Bronchial epithelial cell (primary cell): ENCODE measurements at regions not wholly inside any gene's neighbourhood (a gene's known extent, or its start where the extent isn't known, plus 50 kb on each side); places are given as distances from the start of the nearest gene placed in this dataset.

ENCODE experiments used
- DNase-seq: peaks from one replicate; pipeline ENCODE4 v3.0.0-alpha.2; 2010; ENCODE audit warnings: low read depth
- FAIRE-seq: peaks from 2 replicates; lab custom pipeline; 2011; peaks lifted over from hg19 to GRCh38; lab: Jason Lieb, UNC
- H3K27me3 ChIP-seq: 2 replicates; pipeline ENCODE4 v1.5.1; 2011; ENCODE audit warnings: low read length; ENCODE audit not compliant: control insufficient read depth, insufficient read depth
- H3K36me3 ChIP-seq: 2 replicates; pipeline ENCODE4 v1.5.1; 2011; ENCODE audit warnings: low read length; ENCODE audit not compliant: control insufficient read depth, insufficient read depth
- H3K4me3 ChIP-seq: 2 replicates; pipeline ENCODE4 v1.5.1; 2011; ENCODE audit warnings: mild to moderate bottlenecking, low read depth, low read length, control low read depth
- CTCF ChIP-seq: IDR thresholded peaks from 2 replicates; pipeline ENCODE4 v1.5.1; 2011; ENCODE audit warnings: mild to moderate bottlenecking, moderate library complexity, low read length, control low read depth, inconsistent platforms; ENCODE audit not compliant: insufficient read depth, severe bottlenecking

- no peak for TF ChIP-seq CTCF
- H3K4me3 ChIP-seq: no peak overlapping the region
- H3K27me3 ChIP-seq: peaks cover 2% of the 10 kb centered on the region
- DNase-seq (no peak), FAIRE-seq (no peak)
- no peaks in the 10 kb centered on the region for H3K36me3 ChIP-seq
Observed at GRCh38 chr7:22589641-22590201, 89.7 kb upstream of the STEAP1B start.

- FAIRE-seq: no peak
- Histone ChIP-seq H3K27me3 (peaks cover 2% of the 10 kb centered on the region), H3K36me3 (no peaks in the 10 kb centered on the region), H3K4me3 (no peak overlapping the region)
- TF ChIP-seq CTCF: no peak
- DNase-seq: no peak
Observed at GRCh38 chr7:22588351-22588750, 88.4 kb upstream of the STEAP1B start.

- no peak for FAIRE-seq
- peaks cover 2% of the 10 kb centered on the region for H3K27me3 ChIP-seq
Observed at GRCh38 chr7:22587322-22587721, 87.3 kb upstream of the STEAP1B start.

GRCh38 chr7:22586786-22587140, 86.8 kb upstream of the STEAP1B start:
- DNase-seq (peak; percentile 55), FAIRE-seq (no peak)
- TF ChIP-seq CTCF: peak; percentile 57
- Histone ChIP-seq H3K4me3 (no peak overlapping the region), H3K36me3 (no peaks in the 10 kb centered on the region), H3K27me3 (peaks cover 2% of the 10 kb centered on the region)

More at GRCh38 chr7:22587322-22587721, 87.3 kb upstream of the STEAP1B start:
- TF ChIP-seq CTCF: no peak
- no peaks in the 10 kb centered on the region for H3K36me3 ChIP-seq
- DNase-seq: peak; percentile 76
- H3K4me3 ChIP-seq: no peak overlapping the region

GRCh38 chr7:22586101-22586785, 86.3 kb upstream of the STEAP1B start:
- no peak overlapping the region for H3K4me3 ChIP-seq
- DNase-seq: peak; percentile 48
- peaks cover 2% of the 10 kb centered on the region for H3K27me3 ChIP-seq
- FAIRE-seq: no peak
- no peaks in the 10 kb centered on the region for H3K36me3 ChIP-seq
- no peak for TF ChIP-seq CTCF
